Tibial nerve (tissue), 4 donors: ENCODE measurements at regions not wholly inside any gene's neighbourhood (a gene's known extent, or its start where the extent isn't known, plus 50 kb on each side); places are given as distances from the start of the nearest gene placed in this dataset.

Experiments
- DNase-seq, 2 donors: peaks; one replicate each; pipeline ENCODE4 v3.0.0-alpha.2; 2019; ENCODE audit warnings: low spot score in 2 of 2
- H3K27ac ChIP-seq, 4 donors: fragments of 200-600 bp; sonication (generic) in 3 of 4; one replicate each; pipeline ENCODE4 v1.5.1; 2017 to 2019; ENCODE audit warnings: mild to moderate bottlenecking in 1 of 4
- H3K27me3 ChIP-seq, 2 donors: fragments of 200-600 bp; sonication (generic) in 1 of 2; one replicate each; pipeline versions ENCODE4 v1.5.1 to v1.6.0; 2017 to 2019
- H3K36me3 ChIP-seq, 3 donors: fragments of 200-600 bp; sonication (generic); one replicate each; pipeline ENCODE4 v1.5.1; 2018 to 2019
- H3K4me1 ChIP-seq, 4 donors: fragments of 200-600 bp; sonication (generic) in 3 of 4; one replicate each; pipeline ENCODE4 v1.5.1; 2017 to 2019
- H3K4me3 ChIP-seq, 4 donors: fragments of 200-600 bp; sonication (generic) in 3 of 4; one replicate each; pipeline ENCODE4 v1.5.1; 2017 to 2019; ENCODE audit warnings: mild to moderate bottlenecking in 1 of 4, moderate library complexity in 1 of 4
- H3K9me3 ChIP-seq, 4 donors: fragments of 200-600 bp; sonication (generic) in 3 of 4; one replicate each; pipeline ENCODE4 v1.5.1; 2017 to 2019
- CTCF ChIP-seq, 5 experiments: fragments of 200-600 bp in 3 of 5; fragments of 450-650 bp in 2 of 5; sonication (generic) in 3 of 5; IDR thresholded peaks; one replicate each; pipeline ENCODE4 v1.5.1; 2016 to 2019; ENCODE audit warnings: antibody characterized with exemption in 5 of 5, mild to moderate bottlenecking in 3 of 5, moderate library complexity in 2 of 5
- EP300 ChIP-seq, 2 donors: sonication (generic); formaldehyde crosslinking; IDR thresholded peaks; one replicate each; pipeline ENCODE4 v1.6.1; 2017; ENCODE audit warnings: antibody characterized with exemption in 2 of 2, mild to moderate bottlenecking in 1 of 2
- POLR2A ChIP-seq, 2 donors: fragments of 450-650 bp; IDR thresholded peaks; one replicate each; pipeline ENCODE4 v1.6.1; 2017; ENCODE audit warnings: antibody characterized with exemption in 2 of 2, mild to moderate bottlenecking in 2 of 2, moderate library complexity in 2 of 2
- WGBS, 2 donors: methylation state at CpG; one replicate each; pipeline ENCODE4 v1.1.5; 2018; 5-methylcytosine and 5-hydroxymethylcytosine counted together

GRCh38 chr2:16010011-16010410 lies 69.7 kb downstream of the MYCN start:
- Histone ChIP-seq H3K4me1 (peaks cover 0 to 10% (median 0%) of the 10 kb centered on the region in 4 donors), H3K9me3 (no peaks in the 10 kb centered on the region), H3K27ac (no peak overlapping the region), H3K36me3 (no peaks in the 10 kb centered on the region), H3K4me3 (no peak overlapping the region), H3K27me3 (peaks cover 0 to 41% of the 10 kb centered on the region in 2 donors)
- TF ChIP-seq POLR2A (IDR thresholded peaks at IDR 0.05) = no peak
- no peak for TF ChIP-seq CTCF (IDR thresholded peaks at IDR 0.05)
- TF ChIP-seq EP300 (IDR thresholded peaks at IDR 0.05) = no peak
- 75% methylated on average over 3 of the region's 3 CpGs for WGBS, 2 donors
- DNase-seq = no peak

GRCh38 chr2:16009560-16009959 lies 69.2 kb downstream of the MYCN start:
- TF ChIP-seq POLR2A (IDR thresholded peaks at IDR 0.05) (no peak), EP300 (IDR thresholded peaks at IDR 0.05) (no peak), CTCF (IDR thresholded peaks at IDR 0.05) (no peak)
- H3K4me1 ChIP-seq = peaks cover 0 to 10% (median 0%) of the 10 kb centered on the region in 4 donors

GRCh38 chr2:16008856-16009255 lies 68.5 kb downstream of the MYCN start:
- H3K4me3 ChIP-seq = no peak overlapping the region
- no peak overlapping the region for H3K27ac ChIP-seq
- TF ChIP-seq CTCF (IDR thresholded peaks at IDR 0.05) = no peak
- no peak for TF ChIP-seq EP300 (IDR thresholded peaks at IDR 0.05)
- TF ChIP-seq POLR2A (IDR thresholded peaks at IDR 0.05) = no peak
- DNase-seq = no peak
- no peaks in the 10 kb centered on the region for H3K9me3 ChIP-seq
- WGBS, 2 donors = 86 to 90% methylated on average over 6 of the region's 6 CpGs
- H3K27me3 ChIP-seq = peaks cover 0 to 29% of the 10 kb centered on the region in 2 donors
- H3K4me1 ChIP-seq = peaks cover 0 to 10% (median 0%) of the 10 kb centered on the region in 4 donors
- H3K36me3 ChIP-seq = no peaks in the 10 kb centered on the region

More at GRCh38 chr2:16009560-16009959, 69.2 kb downstream of the MYCN start:
- H3K27ac ChIP-seq = no peak overlapping the region
- H3K27me3 ChIP-seq = peaks cover 0 to 36% of the 10 kb centered on the region in 2 donors
- DNase-seq = no peak
- H3K4me3 ChIP-seq = no peak overlapping the region
- no peaks in the 10 kb centered on the region for H3K36me3 ChIP-seq
- no peaks in the 10 kb centered on the region for H3K9me3 ChIP-seq

GRCh38 chr2:16008331-16008850 lies 68.0 kb downstream of the MYCN start:
- Histone ChIP-seq H3K4me3 (no peak overlapping the region), H3K36me3 (no peaks in the 10 kb centered on the region), H3K4me1 (peaks cover 0 to 8% (median 0%) of the 10 kb centered on the region in 4 donors), H3K27ac (no peak overlapping the region), H3K9me3 (peaks cover 0 to under 1% (median 0%) of the 10 kb centered on the region in 4 donors), H3K27me3 (peaks cover 0 to 25% of the 10 kb centered on the region in 2 donors)
- WGBS, 2 donors = 68 to 83% methylated on average over 8 of the region's 8 CpGs
- DNase-seq = no peak
- TF ChIP-seq EP300 (IDR thresholded peaks at IDR 0.05) = no peak
- TF ChIP-seq POLR2A (IDR thresholded peaks at IDR 0.05) = no peak
- no peak for TF ChIP-seq CTCF (IDR thresholded peaks at IDR 0.05)

GRCh38 chr2:16007167-16007934 lies 67.0 kb downstream of the MYCN start:
- H3K4me3 ChIP-seq = no peak overlapping the region
- no peak overlapping the region for H3K27ac ChIP-seq
- H3K27me3 ChIP-seq = peaks cover 0 to 14% of the 10 kb centered on the region in 2 donors
- H3K36me3 ChIP-seq = no peaks in the 10 kb centered on the region
- no peak for DNase-seq
- H3K9me3 ChIP-seq = peaks cover 0 to 11% (median 0%) of the 10 kb centered on the region in 4 donors
- H3K4me1 ChIP-seq = no peaks in the 10 kb centered on the region
- TF ChIP-seq POLR2A (IDR thresholded peaks at IDR 0.05) (no peak), EP300 (IDR thresholded peaks at IDR 0.05) (no peak), CTCF (IDR thresholded peaks at IDR 0.05) (no peak)
- WGBS, 2 donors = 86 to 87% methylated on average over 6 of the region's 6 CpGs
